Endometrial microvascular endothelial cells (primary cell): ENCODE measurements at regions not wholly inside any gene's neighbourhood (a gene's known extent, or its start where the extent isn't known, plus 50 kb on each side); places are given as distances from the start of the nearest gene placed in this dataset.

Experiments
- in situ Hi-C: cut with HindIII; loops from 2 replicates; pipeline ENCODE4 v1.10.0; 2017; ENCODE audit warnings: low sequenced_read_pairs, low pct_unique_long_range_greater_than_20kb; ENCODE audit errors: inconsistent ontology term

GRCh38 chr10:36381748-36382147 is 739.7 kb upstream of the FZD8 start:
- in situ Hi-C loops = no loop called here

- in situ Hi-C loops = no loop called here
Observed at GRCh38 chr10:36380538-36380937, 738.4 kb upstream of the FZD8 start.

GRCh38 chr10:36375107-36375506 is 733.0 kb upstream of the FZD8 start:
- in situ Hi-C loops = no loop called here

- in situ Hi-C loops = no loop called here
Observed at GRCh38 chr10:36373424-36374096, 731.5 kb upstream of the FZD8 start.

GRCh38 chr10:36367362-36367761 is 725.3 kb upstream of the FZD8 start:
- in situ Hi-C loops = no loop called here

- in situ Hi-C loops = no loop called here
Observed at GRCh38 chr10:36366843-36367242, 724.7 kb upstream of the FZD8 start.

GRCh38 chr10:36366065-36366464 is 724.0 kb upstream of the FZD8 start:
- in situ Hi-C loops = no loop called here

- in situ Hi-C loops = no loop called here
Observed at GRCh38 chr10:36362257-36362656, 720.2 kb upstream of the FZD8 start.

- in situ Hi-C loops = no loop called here
Observed at GRCh38 chr10:36358736-36359135, 716.6 kb upstream of the FZD8 start.

- in situ Hi-C loops = no loop called here
Observed at GRCh38 chr10:36354633-36355032, 712.5 kb upstream of the FZD8 start.

- in situ Hi-C loops = no loop called here
Observed at GRCh38 chr10:36351159-36351558, 709.1 kb upstream of the FZD8 start.

- in situ Hi-C loops = no loop called here
Observed at GRCh38 chr10:36349445-36350078, 707.5 kb upstream of the FZD8 start.

- in situ Hi-C loops = no loop called here
Observed at GRCh38 chr10:36345807-36346206, 703.7 kb upstream of the FZD8 start.

GRCh38 chr10:36345175-36345533 is 703.1 kb upstream of the FZD8 start:
- in situ Hi-C loops = no loop called here

GRCh38 chr10:36344240-36345174 is 702.4 kb upstream of the FZD8 start:
- in situ Hi-C loops = no loop called here

GRCh38 chr10:36342781-36343180 is 700.7 kb upstream of the FZD8 start:
- in situ Hi-C loops = no loop called here

- in situ Hi-C loops = no loop called here
Observed at GRCh38 chr10:36341471-36341870, 699.4 kb upstream of the FZD8 start.

- in situ Hi-C loops = no loop called here
Observed at GRCh38 chr10:36336315-36336714, 694.2 kb upstream of the FZD8 start.

- in situ Hi-C loops = no loop called here
Observed at GRCh38 chr10:36333446-36333845, 691.4 kb upstream of the FZD8 start.

GRCh38 chr10:36332926-36333325 is 690.8 kb upstream of the FZD8 start:
- in situ Hi-C loops = no loop called here
